Thoracic aorta (tissue), 2 donors: ENCODE measurements at regions not wholly inside any gene's neighbourhood (a gene's known extent, or its start where the extent isn't known, plus 50 kb on each side); places are given as distances from the start of the nearest gene placed in this dataset.

Experiments
- ATAC-seq: fragments of 150-250 bp; one replicate; pipeline ENCODE4 v1.8.0; 2017; ENCODE audit warnings: low read depth; ENCODE audit not compliant: insufficient number of reproducible peaks, low FRiP score
- DNase-seq: peaks from one replicate; pipeline ENCODE4 v3.0.0-alpha.2; 2020; ENCODE audit warnings: low spot score
- H3K27ac ChIP-seq, 2 donors: fragments of 200-600 bp; sonication (generic); 1 replicate in 1 of 2; 2 replicates in 1 of 2; pipeline ENCODE4 v1.5.1; 2016; ENCODE audit warnings: mild to moderate bottlenecking in 2 of 2, moderate library complexity in 2 of 2
- H3K27me3 ChIP-seq: fragments of 200-600 bp; sonication (generic); replicated peaks from 2 replicates; pipeline ENCODE4 v1.6.0; 2016; ENCODE audit warnings: mild to moderate bottlenecking; ENCODE audit not compliant: insufficient read depth
- H3K36me3 ChIP-seq: fragments of 200-600 bp; sonication (generic); one replicate; pipeline ENCODE4 v1.5.1; 2016
- H3K4me1 ChIP-seq, 2 donors: fragments of 200-600 bp; sonication (generic); 1 replicate in 1 of 2; 2 replicates in 1 of 2; pipeline versions ENCODE4 v1.5.1 to v1.6.0; 2016; ENCODE audit warnings: low read depth in 2 of 2, mild to moderate bottlenecking in 1 of 2; ENCODE audit not compliant: control insufficient read depth in 1 of 2
- H3K4me3 ChIP-seq: fragments of 200-600 bp; sonication (generic); 2 replicates; pipeline ENCODE4 v1.5.1; 2016; ENCODE audit warnings: mild to moderate bottlenecking
- H3K9me3 ChIP-seq: fragments of 200-600 bp; sonication (generic); 2 replicates; pipeline ENCODE4 v1.5.1; 2016
- CTCF ChIP-seq: fragments of 200-600 bp; sonication (generic); IDR thresholded peaks from one replicate; pipeline ENCODE4 v1.5.1; 2019; ENCODE audit warnings: antibody characterized with exemption

DNA sequence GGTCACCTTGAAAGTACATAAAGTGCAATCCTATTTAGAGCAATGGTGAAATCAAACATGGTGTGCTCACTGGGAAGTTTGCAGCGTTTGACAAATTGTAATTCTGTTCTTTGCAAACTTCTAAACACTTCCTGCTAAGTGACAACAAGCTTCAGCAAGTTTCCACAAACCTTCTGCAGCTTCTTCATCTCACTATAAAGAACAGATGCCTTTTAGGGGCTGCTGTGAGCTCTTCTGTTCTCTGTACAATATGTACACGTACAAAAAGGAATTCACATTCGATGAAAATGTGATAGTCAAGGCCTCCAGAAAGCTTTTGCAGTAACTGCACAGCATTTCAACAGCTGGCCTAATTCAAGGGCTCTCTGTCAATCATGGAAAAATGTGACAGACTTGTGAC lies 543.1 kb downstream of the CETN3 start:
- Histone ChIP-seq H3K27ac (no peak overlapping the region), H3K36me3 (no peaks in the 10 kb centered on the region), H3K27me3 (no peaks in the 10 kb centered on the region), H3K4me3 (no peak overlapping the region), H3K4me1 (no peaks in the 10 kb centered on the region), H3K9me3 (no peaks in the 10 kb centered on the region)
- DNase-seq (no peak), ATAC-seq (no peak)
- TF ChIP-seq CTCF = no peak

DNA sequence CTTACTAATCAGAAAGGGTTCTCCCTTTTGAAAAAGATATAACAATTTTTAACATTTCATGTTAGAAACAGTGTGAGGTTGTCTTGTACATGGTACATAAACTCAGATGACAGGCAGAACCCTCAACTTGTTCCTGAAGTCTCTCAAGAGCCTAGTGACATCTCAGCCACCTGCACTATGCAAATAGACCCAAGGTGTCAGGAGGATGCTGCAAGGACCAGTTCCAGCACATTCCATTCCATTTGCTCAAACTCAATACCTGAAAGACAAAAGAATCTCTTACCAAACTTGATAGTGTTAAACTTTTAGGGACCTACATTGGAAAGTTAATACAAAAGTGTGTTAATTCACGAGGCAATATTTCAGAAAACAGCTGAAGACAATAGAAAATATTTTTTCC lies 544.6 kb downstream of the CETN3 start:
- H3K4me1 ChIP-seq = no peaks in the 10 kb centered on the region
- H3K4me3 ChIP-seq = no peak overlapping the region
- no peaks in the 10 kb centered on the region for H3K36me3 ChIP-seq
- no peak overlapping the region for H3K27ac ChIP-seq
- H3K9me3 ChIP-seq = no peaks in the 10 kb centered on the region
- no peaks in the 10 kb centered on the region for H3K27me3 ChIP-seq
- no peak for ATAC-seq
- no peak for DNase-seq
- TF ChIP-seq CTCF = no peak

- H3K9me3 ChIP-seq = no peaks in the 10 kb centered on the region
- no peak for TF ChIP-seq CTCF
- H3K27me3 ChIP-seq = no peaks in the 10 kb centered on the region
- ATAC-seq (no peak), DNase-seq (no peak)
- H3K4me1 ChIP-seq = peaks cover 0 to 5% of the 10 kb centered on the region in 2 donors
- no peak overlapping the region for H3K27ac ChIP-seq
- no peaks in the 10 kb centered on the region for H3K36me3 ChIP-seq
- no peak overlapping the region for H3K4me3 ChIP-seq
Observed at GRCh38 chr5:89857790-89858189, 551.8 kb downstream of the CETN3 start.

- peaks cover 0 to 10% of the 10 kb centered on the region in 2 donors for H3K4me1 ChIP-seq
- H3K4me3 ChIP-seq = no peak overlapping the region
- H3K9me3 ChIP-seq = no peaks in the 10 kb centered on the region
- no peaks in the 10 kb centered on the region for H3K36me3 ChIP-seq
- H3K27me3 ChIP-seq = no peaks in the 10 kb centered on the region
- ATAC-seq = no peak
- TF ChIP-seq CTCF = no peak
- DNase-seq = no peak
- H3K27ac ChIP-seq = no peak overlapping the region
Observed at GRCh38 chr5:89855417-89855816, 554.1 kb downstream of the CETN3 start.

DNA sequence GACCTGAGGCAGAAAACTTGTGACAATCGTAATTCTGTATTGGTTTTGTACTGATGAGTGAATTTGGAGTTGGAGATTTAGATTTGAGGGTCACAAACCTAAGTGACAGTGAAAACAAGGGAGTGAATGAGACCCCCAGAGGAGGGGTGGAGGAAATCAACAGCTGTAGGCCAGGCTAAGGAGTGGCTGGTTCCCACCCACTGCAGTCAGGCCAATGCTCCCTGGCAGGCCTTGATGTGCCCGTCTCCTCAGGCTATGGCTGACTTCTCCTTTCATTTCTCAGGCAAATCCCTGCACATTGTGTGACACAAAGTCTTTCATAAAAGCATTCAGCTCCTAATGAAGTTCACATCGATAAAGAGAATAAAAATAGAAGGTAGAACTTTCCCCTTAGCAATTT lies 557.6 kb downstream of the CETN3 start:
- H3K4me3 ChIP-seq = no peak overlapping the region
- no peaks in the 10 kb centered on the region for H3K36me3 ChIP-seq
- ATAC-seq (no peak), DNase-seq (no peak)
- H3K27me3 ChIP-seq = no peaks in the 10 kb centered on the region
- TF ChIP-seq CTCF = no peak
- H3K27ac ChIP-seq = no peak overlapping the region
- H3K4me1 ChIP-seq = peaks cover 0 to 21% of the 10 kb centered on the region in 2 donors
- H3K9me3 ChIP-seq = no peaks in the 10 kb centered on the region
